GM19438 (cell line): ENCODE measurements at regions not wholly inside any gene's neighbourhood (a gene's known extent, or its start where the extent isn't known, plus 50 kb on each side); places are given as distances from the start of the nearest gene placed in this dataset.

Experiments
- ATAC-seq: cut with Tn5 transposase; IDR thresholded peaks from one replicate; pipeline ENCODE4 v1.9.1; 2021; ENCODE audit warnings: low read depth; ENCODE audit not compliant: unreplicated experiment

DNA sequence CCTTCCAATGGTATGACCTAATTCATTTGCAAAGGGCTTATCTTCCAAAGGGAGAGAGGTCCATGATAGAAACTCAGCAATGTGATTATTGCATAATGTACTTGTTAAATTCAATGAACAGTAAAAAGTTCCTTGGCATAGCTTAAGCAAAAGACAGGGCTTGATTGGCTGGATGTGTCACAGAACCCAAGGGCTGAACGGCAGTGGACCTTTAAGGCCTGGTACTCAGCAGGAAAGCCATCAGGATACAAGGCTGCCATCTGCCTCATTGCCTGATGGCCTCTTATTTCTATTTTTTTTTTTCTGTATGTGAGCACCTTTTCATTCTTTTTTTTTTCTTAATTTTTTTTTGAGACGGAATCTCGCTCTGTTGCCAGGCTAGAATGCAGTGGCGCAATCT, 208.9 kb upstream of the WSCD1 start:
- ATAC-seq: no peak

DNA sequence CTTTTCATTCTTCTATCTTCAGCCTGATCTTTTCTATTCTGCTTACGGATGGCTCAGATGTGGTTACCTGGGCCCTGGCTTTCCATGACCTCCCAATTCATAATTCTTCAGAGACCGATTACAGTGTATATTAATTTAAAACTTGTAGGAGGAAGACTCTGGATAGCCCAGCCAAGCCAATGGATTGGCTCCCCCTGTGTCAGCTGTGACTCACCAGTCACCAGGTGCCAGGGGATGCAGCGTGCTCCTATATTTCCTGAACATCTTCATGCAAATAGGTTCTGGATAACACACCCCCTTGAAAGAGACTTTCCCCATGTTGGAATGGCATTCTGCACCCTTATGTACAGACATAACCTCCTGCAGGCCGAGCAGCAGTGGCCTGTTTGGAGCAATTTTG, 208.3 kb upstream of the WSCD1 start:
- ATAC-seq: no peak

DNA sequence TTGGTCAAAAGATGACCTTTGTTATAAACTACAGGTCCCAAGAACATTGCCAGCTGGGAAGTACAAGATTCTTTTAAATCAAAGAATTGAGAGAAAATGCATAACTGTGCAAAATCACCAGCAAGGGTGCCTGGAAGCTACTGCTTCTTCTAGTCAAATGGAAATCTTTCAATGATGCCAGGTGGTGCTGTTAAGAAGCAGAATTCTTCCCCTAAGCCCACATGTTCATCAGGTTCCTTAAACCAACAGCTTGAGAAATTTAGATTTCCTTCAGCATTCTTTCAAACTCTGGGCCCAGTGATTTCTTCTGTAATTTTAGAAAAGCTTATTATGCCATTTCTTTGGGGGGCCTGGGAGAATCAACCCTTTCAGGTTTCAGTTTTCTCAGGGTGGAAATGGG, 207.8 kb upstream of the WSCD1 start:
- no peak for ATAC-seq

DNA sequence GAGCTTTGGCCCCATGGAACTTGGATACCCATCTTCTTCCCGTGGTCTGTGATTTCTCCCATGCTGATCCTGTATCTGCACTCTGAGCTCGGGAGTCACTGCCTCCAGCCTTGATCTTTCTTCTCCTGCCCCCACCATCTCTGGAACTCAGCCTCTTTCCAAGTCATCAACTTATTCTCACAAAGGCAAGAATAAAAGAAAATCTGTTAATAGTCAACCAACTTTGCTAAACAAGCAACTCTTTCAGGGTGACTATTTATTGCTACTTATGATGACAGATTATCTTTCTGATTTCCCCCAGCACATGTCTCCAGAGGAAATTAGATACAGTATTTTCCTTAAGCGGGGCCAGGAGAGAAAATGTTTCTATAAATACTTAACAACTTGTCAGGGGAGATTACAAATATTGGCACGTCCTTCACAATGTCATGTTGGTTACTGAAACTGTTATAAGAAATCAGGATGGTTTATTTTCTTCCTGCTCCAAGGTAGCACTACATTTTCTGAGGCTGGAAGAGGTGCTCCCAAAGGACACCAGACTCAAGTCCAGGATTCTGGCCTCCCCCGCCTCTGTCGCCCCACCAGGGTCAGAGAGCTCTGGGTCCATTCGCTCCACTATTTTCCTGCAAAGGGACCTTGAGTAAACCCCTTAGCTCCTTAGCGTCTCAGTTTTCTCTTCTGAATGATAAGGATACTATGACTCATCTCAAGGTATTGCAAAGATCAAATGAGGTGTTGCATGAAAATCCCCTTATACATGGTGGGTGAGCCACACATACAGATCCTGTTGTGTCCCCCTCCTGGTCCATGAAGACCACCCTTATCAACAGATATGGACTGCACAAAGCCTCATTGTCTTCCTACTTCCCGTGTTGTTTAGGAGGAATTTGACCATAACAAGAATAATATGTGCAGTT, 205.2 kb upstream of the WSCD1 start:
- no peak for ATAC-seq

DNA sequence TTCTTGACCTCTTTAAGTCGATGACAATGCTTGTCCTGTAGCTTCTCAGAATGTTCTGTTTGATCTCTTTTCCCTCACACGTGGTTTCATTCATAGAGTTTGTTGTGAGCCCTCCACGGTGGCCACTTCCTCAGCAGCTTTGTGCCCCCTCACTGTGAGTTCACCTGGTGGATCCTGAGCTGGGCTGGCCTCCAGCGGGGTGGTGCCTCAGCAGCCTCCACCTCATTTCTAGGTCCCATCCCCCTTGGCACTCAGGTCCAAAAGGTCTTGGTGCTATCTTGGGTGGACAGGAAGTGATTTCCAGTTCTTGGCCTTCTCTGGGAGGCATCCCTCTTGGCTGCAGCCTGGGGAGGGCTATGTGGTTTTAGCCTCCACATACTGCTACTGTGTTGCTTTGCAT, 203.2 kb upstream of the WSCD1 start:
- no peak for ATAC-seq

DNA sequence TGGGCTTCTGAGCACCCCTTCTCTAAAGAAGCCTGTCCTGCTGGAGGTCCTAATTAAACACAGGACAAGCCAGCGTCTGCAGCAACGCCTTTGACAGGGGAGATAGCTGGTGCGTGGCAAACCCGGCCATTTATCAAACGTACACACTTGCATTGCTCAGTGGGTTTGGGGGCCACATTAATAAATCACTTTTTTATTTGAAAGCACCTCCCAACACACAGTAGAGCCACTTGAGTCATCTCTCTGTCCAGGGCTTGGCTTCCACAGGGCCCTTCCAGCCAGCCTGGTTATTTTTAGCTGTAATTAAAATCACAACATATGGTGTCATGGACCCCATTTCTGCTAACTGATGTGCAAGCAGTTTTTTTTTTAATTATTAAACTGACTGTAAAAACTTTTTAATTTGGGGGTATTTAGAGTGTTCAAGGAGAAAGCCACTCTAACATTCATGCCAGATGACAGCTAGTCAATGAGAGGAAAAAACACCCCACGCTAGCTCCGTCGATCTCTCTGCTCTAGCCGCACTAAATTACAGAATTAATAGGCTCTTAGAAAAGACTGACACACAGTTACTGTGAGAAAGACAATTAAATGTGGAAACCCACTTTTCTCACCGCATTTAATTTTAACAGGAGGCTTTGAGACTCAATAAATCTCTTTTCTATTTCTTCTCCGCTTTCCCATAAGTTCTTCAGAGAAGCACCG, 201.0 kb upstream of the WSCD1 start:
- no peak for ATAC-seq

DNA sequence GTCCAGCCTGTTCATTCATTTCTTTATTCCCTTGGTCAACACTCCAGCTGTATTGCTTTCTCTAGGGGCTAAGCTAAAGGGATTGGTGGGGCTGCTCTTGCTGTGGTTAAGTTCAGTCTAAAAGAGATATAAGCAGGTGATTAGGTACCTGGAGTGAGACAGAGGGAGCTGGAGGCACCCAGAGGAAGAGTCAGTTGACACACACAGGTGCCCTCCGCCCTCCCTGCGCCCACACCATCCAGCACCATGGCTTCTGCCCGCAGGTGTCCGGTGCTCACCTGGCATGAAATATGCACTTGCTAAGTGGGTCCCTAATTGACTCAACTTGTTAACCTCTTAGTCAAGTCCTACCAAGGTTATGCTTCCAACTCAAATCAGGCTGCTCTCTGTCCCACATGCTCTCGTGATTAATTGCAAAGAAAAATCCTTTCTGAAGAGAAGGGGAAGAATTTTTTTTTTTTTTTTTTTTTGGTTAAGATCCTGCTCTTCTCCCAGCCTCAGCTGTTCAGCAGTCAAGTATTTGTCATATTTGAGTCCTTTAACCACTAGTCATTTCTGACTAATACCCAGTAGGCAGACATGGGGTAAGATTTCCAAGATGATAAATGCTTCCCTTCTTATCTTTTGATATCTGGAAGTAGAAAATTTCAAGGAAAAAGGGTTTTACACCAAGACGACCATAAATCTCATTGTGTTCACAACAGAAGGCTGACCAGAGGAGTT, 199.8 kb upstream of the WSCD1 start:
- ATAC-seq: no peak

DNA sequence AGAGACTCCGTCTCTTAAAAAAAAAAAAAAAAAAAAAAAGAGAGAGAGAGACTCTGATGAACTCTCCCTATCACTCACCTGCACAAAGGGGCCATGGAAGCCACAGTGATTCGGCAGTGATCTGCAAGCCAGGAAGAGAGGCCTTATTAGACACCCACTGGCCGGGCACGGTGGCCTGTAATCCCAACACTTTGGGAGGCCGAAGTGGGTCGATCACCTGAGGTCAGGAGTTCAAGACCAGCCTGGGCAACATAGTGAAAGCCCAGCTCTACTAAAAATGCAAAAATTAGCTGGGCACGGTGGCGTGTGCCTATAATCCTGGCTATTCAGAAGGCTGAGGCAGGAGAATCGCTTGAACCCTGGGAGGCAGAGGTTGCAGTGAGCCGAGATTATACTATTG, 198.5 kb upstream of the WSCD1 start:
- no peak for ATAC-seq

DNA sequence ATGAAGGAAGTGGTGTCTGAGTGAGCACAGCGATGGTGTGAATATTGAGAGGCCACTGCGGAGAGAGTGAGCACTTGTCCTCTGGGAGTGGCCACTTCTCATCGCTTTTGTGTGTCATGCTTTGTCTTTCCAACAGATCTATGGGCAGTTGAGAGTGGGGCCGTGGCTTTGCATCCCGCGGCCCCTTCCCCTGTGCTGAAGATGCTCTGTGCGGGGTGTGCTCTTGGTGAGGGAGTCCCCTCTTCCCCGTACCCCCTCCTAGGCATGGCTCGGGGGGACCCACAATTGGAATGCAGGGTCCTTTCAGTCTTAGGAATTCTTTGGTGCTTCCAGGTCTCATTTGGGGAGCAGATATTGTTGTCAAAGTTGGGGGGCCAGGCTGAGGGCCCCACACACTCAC, 197.3 kb upstream of the WSCD1 start:
- ATAC-seq: no peak

DNA sequence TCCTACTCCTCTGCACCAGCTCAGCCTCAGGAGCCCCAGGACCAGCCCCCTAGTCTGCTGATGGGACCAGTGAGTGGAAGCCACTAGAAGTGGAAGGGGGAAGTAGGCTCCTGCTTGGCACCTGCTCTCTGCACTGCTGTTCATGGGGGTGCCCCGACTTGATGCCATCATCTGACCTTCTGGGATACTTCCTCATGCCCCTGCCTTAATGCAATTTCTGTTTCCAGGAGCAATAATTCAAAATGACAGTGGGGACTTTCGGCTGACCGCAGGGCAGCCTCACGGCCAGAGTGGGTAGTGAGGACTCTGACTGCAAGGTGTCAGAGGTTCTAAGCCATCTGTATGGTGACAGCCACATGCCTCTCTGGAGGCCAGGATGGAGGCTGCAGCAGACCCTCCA, 196.4 kb upstream of the WSCD1 start:
- no peak for ATAC-seq

DNA sequence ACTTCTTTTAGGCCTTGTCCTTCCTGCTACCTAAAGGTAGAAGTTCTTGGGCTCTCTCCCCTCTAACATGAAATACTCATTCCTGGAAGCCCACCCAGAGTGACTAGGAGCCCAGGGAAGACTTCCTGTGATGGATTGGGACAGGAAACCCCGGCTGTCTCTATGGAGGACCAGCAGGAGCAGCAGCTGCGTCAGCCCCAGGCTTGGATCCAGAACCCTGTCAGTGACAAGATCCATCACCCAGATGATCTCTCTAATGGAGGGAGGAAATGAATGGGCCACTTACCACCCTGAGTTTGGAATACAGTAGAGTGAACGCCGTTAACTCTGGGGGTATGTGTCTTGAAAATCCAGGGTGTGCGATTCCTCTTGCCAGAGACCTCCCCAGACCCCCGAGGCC, 195.7 kb upstream of the WSCD1 start:
- no peak for ATAC-seq

DNA sequence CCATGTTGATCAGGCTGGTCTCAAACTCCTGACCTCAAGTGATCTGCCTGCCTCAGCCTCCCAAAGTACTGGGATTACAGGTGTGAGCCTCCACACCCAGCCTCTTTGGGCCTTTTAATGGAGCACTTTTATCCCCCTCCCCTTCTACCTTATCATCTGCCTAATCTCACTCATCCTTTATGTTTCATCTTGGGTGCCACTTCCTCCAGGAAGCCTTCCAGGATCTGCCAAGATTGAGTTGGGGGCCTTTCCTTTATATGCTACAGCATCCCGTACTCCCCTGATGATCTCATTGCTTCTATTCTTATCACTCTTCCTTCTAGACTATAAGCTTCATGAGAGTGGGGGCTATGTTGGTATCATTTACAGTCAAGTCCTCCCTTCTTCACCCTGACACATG, 192.8 kb upstream of the WSCD1 start:
- ATAC-seq: no peak

DNA sequence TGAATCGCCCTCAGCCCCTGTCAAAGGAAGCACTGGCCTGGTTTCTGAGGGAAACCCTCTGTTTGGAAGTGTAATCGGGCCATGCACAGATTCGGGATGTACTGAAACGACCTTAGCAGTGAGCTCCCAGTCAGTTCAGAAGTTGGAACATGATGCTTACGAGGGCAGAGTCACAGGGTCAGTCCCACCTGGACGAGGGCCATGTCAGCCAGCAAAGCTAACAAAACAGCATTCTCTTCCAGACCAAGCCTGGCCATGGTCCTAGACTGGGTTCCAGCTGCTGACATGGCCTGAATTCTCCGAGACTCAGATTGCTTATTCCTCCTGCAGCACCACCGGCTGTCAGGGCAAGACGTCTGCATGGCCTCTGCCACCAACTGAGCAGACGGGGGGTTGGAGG, 192.2 kb upstream of the WSCD1 start:
- ATAC-seq: no peak

DNA sequence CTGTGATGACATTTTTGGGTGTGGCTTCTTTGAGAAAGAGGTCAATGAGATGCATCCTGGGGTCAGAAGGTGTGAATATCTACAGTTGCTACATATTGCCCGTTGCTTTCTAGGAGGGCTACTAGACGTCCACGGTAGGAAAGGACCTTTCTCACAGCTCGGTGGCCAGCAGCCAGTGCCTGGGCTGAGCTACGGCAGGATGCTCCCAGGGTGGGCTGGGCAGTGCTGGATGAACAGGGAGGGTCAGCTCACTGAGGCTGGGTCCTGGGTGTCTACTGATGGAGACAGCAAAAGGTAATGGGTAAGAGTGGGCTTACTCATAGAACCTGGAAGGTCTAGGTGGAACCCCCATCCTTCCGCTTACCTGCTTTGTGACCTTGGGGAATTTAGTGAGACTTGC, 188.3 kb upstream of the WSCD1 start:
- no peak for ATAC-seq

DNA sequence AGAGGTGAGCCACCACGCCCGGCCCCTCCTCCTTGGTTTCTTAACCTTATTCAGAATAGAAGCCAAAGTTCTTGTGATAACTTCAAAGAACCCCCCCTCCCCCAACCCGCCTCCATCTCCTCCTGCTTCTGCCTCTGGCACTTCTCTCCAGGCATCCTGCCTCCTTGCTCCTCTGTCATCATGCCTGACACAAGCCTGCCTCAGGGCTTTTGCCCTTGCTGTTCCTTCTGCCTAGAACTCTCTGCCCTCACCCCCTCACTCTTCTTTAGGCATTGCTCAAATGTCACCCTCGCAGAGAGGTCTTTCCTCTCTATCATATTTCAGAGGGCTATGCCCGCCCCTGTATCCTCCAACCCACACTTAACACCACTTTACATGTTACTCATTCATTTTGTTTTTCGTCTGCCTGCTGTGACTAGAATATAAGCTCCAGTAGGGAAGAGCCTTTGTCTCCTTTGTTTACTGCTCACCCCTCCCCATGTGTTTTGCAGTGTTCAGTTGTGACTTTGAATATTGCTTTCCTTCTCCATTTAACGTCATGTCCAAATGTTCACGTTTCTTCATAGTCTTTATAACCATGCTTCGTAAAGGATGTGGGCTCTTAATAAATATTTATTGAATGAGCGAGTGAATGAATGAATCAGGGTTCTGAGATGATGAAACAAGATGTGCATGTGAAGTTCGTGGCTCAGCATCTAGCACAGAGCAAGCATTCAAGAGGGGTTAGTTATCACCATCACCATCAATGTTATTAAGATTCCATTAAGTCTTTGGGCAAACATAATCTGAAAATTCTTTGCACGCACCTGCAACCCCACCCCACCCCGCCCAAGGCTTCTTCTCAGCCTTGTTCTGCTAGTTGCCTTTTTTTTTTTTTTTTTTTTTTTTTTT, 186.2 kb upstream of the WSCD1 start:
- ATAC-seq: no peak

DNA sequence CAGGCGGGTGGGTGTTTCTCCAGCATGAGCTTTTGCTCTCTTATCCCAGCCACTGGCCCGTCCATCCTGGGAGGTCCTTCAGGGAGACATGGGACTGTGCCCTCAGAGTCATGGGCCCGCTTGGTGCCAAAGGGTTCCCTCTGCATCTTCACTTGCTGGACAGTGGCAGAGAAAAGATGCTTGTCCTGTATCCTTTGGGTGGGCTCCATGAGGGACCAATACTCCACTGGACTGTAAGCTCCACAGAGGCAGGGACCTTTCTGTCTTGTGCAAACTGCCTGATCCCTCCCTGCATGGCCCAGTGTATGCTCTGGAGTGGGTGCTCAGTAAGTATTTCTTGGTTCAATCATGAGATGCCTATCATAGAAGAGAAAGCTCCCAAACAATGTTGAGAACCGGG, 184.8 kb upstream of the WSCD1 start:
- ATAC-seq: no peak

DNA sequence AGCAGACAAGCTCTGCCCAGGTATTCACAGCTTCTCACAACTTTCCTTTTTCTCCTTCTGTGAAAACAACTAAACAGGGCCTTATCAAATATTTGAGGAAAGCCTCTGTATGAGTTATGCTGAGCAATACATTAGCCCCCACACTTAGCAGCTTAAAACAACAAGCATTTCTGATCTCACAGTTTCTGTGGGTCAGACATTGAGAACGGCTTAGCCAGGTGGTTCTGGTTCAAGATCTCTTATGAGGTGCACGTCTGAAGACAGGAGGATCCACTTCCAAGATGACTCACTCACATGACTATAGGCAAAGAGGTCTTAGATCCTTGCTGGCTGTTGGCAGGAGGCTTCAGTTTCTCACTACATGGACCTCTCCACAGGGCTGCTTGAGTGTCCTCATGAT, 181.4 kb upstream of the WSCD1 start:
- ATAC-seq: no peak

DNA sequence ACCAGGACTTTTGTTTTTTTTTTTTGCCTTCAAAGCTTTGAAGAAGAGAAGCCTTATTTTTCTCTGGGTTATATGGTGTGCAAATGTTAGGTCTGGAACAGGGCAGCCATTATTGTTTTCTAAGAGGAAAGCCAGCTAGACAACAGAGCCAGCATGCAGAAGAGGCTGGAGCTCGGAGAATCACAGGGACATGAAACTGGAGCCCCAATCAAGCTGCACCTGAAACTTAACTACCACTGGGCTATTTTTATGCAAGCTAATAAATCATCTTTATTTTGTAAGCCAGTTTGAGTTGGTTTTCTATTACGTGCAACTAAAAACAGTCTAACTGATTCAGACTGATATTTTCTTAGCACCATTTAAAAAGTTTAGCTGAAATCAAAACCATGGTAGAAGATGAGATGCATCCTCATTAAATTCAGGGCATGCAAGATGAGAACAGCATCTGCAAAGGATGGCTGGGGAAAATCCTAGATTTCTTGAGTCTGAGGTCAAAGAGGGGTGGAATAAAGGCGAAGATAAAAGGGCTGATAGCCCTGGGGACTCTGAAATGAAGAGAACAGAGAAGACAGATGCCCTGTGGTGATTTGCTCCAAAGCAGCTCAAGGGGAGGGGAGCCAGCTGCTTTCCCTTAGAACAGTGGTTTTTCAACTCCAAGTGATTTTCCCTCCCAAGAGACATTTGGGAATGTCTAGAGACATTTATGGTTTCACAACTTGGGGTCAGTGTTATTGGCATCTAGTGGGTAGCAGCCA, 177.1 kb upstream of the WSCD1 start:
- ATAC-seq: no peak

DNA sequence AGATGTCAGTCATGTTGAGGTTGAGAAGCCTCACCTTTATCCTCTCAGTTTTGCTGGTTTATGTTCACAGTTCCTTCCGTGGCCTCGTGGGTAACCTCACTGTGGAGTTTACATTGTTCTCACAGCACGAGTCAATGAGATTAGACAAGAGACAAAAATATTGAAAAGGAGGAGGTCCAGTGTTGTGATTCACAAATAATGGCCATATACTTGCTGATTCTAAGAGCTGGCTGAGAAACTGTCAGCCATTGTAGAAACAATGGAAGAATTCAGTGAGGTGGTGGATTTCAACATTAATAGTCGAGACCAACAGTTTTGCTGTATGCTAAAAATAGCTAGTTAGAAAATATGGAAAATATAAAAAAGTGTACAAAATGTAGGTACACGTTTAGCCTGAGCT, 176.4 kb upstream of the WSCD1 start:
- ATAC-seq: no peak

DNA sequence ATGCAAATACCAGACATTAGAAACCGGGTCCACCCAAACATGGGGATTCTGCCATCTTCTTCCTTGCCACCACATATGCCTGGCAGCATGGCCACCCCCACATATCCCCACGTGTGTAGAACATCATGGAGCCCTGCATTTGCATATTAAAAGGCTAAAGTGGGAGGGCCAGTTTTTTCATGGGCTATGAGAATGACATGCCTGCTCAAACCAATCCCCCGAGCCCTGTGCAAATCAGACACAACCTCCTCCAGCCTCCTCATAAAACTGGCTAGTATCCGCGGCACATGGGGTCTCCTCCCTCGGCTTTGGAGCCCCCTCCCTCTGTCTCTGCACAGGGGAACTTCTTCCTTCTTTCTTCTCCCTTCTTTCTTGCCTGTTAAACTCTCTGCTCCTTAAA, 174.9 kb upstream of the WSCD1 start:
- no peak for ATAC-seq
